Stimulated activated CD4-positive, alpha-beta T cell treated with anti-CD3 and anti-CD28 coated beads, TNF-alpha, amount 100 ng/mL, for 24 hours (primary cell): ENCODE measurements at regions not wholly inside any gene's neighbourhood (a gene's known extent, or its start where the extent isn't known, plus 50 kb on each side); places are given as distances from the start of the nearest gene placed in this dataset.

Source experiments
- DNase-seq, 3 experiments: peaks; one replicate each; pipeline ENCODE4 v3.0.0-alpha.2; 2020; ENCODE audit warnings: low read depth in 3 of 3

GRCh38 chr2:208545403-208546042 lies 138.9 kb downstream of the PTH2R start:
- DNase-seq = no peak

- no peak for DNase-seq
Observed at GRCh38 chr2:208546107-208546506, 139.5 kb downstream of the PTH2R start.

- no peak for DNase-seq
Observed at GRCh38 chr2:208546860-208547650, 140.5 kb downstream of the PTH2R start.

DNA sequence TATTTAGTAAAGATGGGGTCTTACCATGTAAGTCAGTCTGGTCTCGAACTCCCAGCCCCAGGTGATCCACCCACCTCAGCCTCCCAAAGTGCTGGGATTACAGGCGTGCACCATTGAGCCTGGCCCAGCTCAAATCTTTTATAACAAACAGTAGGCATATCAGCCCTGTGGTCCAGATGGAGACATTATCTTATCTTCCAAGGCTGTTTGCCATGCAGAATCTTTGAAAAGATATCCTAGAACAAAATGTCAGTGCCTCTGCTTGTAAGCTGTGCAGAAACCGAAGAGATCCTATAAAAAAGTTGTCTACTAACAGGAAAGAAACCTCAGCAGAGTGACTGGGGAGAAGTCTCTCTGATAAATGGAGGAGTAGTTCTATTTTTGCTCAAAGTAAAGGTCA lies 142.1 kb downstream of the PTH2R start:
- no peak for DNase-seq

- no peak for DNase-seq
Observed at GRCh38 chr2:208549546-208550158, 143.1 kb downstream of the PTH2R start.

DNA sequence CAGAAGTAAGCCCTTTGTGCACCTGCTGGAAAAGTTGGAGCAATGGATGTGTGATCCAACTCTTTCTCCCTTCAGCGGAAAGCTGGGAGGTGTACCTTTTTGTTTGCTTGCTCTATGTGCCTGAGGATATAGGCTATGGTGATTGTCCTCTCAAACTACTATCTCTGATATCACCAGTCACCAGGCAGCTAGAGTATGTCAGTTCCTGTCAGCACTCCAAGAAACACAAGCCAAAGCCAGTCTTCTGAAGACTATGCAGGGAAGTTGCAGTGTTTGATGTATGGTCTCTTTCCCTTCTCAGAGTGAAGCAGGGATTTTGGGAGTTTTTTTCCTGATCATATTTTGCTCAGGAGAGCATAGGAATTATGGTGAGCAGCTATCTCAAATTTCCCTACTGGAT lies 146.4 kb downstream of the PTH2R start:
- no peak for DNase-seq

- DNase-seq = no peak
Observed at GRCh38 chr2:208556983-208557484, 150.4 kb downstream of the PTH2R start.

- no peak for DNase-seq
Observed at GRCh38 chr2:208565690-208566416, 159.3 kb downstream of the PTH2R start.

DNA sequence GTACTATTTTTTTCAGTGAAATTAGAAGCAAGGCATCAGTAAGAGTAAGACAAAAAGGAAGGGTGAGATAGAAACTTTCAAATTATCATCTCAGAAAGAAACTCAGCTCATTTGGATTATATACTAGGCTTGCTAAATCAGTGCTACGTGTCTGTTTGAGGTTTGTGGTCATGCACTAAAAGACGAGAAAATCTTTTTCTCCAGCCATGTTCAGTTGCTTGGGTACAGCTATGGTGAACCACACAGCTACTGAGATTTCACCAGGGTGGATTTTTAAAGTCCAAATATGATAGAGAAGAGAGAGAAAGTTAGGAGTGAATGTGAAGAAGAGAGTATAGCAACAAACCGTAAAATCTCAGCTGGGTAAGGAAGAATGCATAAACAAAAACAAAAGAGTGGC lies 161.6 kb downstream of the PTH2R start:
- DNase-seq = no peak

DNA sequence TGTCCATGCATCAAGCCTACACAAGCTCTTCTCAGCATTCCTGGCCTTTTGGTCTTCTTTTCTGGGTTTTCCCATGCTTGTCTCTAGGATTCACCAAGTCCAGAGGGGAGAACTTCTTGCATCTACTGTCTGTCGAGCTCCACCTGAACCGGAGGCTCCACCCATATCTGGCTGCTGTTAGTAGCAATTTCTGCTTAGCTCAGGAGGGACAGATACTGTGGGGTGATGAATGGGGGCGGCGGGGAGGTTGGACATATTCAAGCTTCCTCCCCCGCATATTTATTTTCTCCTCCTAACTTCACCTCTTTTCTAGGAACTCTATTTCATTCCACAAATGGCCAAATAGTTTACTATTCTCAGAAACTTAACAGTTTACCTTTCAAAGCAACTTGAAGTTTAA lies 163.5 kb downstream of the PTH2R start:
- no peak for DNase-seq

GRCh38 chr2:208570851-208571763 lies 164.5 kb downstream of the PTH2R start:
- DNase-seq = no peak

DNA sequence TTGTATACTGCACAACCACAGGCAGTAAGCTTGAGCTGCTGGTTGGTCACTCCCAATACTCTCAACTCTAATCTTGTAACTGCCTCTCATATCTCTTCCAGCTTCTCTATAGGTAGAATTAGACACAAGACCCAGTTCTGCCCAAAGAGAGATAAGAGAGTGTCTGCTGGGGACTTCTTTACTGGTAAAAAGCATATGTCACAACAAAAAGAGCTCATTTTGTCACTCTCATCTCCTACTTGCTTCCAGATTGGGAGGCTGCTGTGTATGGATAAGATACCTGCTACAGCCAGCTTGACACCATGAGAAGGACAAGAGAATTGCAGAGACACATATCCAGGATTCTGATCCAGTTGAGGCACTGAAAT lies 165.2 kb downstream of the PTH2R start:
- DNase-seq = no peak

DNA sequence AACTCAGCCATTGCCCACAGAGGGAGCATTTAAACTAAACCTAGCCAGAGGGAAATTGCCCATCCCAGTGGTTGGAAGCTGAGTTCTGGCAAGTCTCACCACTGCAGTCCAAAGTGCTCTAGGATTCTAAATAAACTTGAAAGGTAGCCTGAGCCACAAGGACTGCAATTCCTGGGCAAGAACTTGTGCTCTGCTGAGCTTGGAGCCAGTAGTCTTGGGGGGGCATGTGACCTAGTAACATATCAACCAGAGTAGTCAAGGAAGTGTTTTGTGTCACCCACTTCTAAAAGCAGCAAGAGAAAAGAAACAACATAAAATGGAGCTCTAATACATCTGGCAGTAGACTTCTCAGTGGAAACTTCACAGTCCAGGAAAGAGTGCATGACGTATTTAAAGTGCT lies 167.0 kb downstream of the PTH2R start:
- DNase-seq = no peak

- DNase-seq = no peak
Observed at GRCh38 chr2:208579678-208580077, 173.1 kb downstream of the PTH2R start.

- DNase-seq = no peak
Observed at GRCh38 chr2:208584378-208584985, 177.9 kb downstream of the PTH2R start.

- no peak for DNase-seq
Observed at GRCh38 chr2:208586516-208586915, 179.9 kb downstream of the PTH2R start.

DNA sequence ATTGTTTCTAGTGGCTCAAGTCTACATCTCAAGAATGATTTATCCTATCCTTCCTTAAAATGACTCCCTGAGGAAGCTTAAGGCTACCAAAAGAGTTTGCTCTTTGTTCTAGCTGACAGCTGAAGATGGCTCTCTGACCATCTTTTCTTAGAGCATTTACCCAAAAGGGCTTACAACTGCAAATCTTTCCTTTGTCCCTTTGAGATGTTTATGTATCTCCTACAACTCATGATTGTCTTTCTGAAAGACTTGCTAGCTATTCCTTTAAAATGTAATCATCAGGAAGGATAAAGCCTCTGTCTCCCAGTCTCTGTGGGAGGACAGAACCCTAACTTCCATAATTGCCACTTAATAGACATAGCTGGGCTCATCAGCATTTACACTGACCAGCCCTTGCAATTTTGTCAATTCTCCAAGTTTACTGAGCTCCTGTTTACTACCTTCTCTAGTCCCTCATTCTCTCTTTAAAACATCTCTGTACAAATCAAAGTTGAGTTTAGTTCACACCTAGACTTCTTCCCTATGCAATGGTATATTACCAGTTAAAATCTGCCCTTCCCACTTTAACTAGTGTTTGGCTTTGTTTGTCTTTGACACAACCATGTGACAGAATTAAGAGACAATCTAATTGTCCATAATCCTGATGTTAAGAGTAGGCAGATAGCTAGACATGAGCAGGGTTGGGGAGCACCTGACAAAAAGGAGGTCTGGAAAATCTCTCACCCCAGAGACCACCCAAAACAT lies 188.2 kb downstream of the PTH2R start:
- no peak for DNase-seq

DNA sequence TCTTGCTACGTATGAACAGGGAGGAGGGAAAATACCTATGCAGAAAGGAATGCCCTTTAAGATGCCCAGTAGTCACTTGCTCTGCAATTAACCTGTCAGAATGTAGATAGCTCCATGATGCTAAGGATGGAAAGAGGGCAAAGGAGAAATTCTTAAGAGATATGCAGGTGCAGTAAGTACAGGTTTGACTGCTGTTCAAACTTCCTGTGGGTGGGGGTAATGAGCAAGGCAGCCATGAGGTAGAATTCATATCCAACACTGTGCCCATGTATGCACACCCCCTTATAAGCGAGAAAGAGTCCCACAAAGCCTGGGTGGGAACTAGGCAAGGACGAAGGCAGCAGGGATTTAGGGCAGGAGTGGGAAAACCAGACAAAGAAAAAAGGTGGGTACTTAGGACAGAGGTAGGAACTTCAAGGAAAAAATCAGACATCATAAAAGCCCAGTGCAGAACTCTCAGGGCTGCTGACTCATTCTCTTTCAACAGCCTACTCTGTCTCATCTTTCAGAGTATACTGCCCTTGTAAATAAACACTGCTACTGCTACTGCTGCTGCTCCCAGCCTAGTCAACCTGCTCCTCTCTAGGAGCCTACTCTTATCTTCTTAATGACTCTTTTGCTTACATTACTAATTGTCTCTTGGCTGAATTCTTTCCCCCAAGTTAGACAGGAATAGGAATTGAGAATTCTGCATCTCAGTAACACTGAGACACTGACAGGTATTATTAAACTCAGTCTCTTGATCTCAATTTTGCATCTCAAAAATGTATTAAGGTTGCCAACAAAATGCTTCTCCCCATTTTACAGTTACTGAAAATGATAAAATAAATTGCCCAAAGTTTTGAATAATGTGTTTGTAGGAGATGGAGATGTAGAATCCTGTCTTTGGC lies 189.0 kb downstream of the PTH2R start:
- no peak for DNase-seq

DNA sequence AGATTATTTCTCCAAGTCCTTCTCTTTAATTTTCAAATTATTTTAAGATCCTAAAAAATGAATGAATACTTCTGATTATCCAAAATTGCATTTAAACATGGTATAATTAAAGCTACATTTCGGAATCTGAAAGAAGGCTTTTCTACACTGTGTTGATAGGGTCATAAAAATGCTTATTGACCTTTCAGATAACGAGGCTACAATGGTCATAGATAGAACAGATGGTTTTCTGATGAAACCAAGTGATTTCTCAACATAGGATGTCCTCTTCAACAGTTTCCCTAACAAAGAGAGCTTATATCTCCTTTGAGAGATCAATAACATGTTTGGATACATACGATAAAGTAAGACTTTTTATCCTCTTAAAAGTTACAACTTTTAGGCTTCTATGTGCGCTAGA lies 201.1 kb downstream of the PTH2R start:
- no peak for DNase-seq
